CD4-positive, alpha-beta T cell (primary cell): ENCODE measurements at regions not wholly inside any gene's neighbourhood (a gene's known extent, or its start where the extent isn't known, plus 50 kb on each side); places are given as distances from the start of the nearest gene placed in this dataset.

Experiments
- ATAC-seq: fragments of 200-7000 bp; cut with Tn5 transposase; one replicate; pipeline ENCODE4 v1.10.0; 2022; ENCODE audit warnings: mild to moderate bottlenecking; ENCODE audit not compliant: poor library complexity
- CTCF ChIA-PET: fragments of 350-600 bp; sonication (Branson Sonifier 250); formaldehyde crosslinking; loops from one replicate; lab custom pipeline; 2021; ENCODE audit warnings: antibody characterized with exemption, inconsistent platforms; lab: Charles Lee
- POLR2A ChIA-PET: fragments of 350-600 bp; sonication (Branson Sonifier 250); formaldehyde crosslinking; loops from one replicate; lab custom pipeline; 2021; ENCODE audit warnings: antibody characterized with exemption, inconsistent platforms; lab: Charles Lee
- DNase-seq, 14 experiments: peaks; one replicate each; pipeline ENCODE4 v3.0.0-alpha.2; 2013 to 2020; ENCODE audit warnings: mixed read lengths in 2 of 14
- H3K27ac ChIP-seq, 2 donors: one replicate each; pipeline versions ENCODE4 v1.5.1 to v1.7.0; 2013; ENCODE audit warnings: low read length in 2 of 2, low read depth in 1 of 2, mild to moderate bottlenecking in 1 of 2
- H3K27me3 ChIP-seq, 2 experiments: 1 replicate in 1 of 2; 2 replicates in 1 of 2; pipeline versions ENCODE4 v1.6.1 to v1.7.0; 2013; ENCODE audit warnings: low read length in 2 of 2, control low read depth in 1 of 2, mild to moderate bottlenecking in 1 of 2, moderate library complexity in 1 of 2; ENCODE audit not compliant: insufficient read depth in 2 of 2, control insufficient read depth in 1 of 2
- H3K36me3 ChIP-seq: one replicate; pipeline ENCODE4 v1.6.1; 2013; ENCODE audit warnings: low read length, control low read depth; ENCODE audit not compliant: insufficient read depth
- H3K4me1 ChIP-seq: one replicate; pipeline ENCODE4 v1.6.1; 2013; ENCODE audit warnings: low read length, control low read depth; ENCODE audit not compliant: insufficient read depth
- H3K4me3 ChIP-seq: one replicate; pipeline ENCODE4 v1.5.1; 2013; ENCODE audit warnings: mild to moderate bottlenecking, low read length, moderate library complexity
- H3K9me3 ChIP-seq, 2 experiments: 1 replicate in 1 of 2; 2 replicates in 1 of 2; pipeline versions ENCODE4 v1.6.1 to v1.7.0; 2013; ENCODE audit warnings: low read length in 2 of 2, mild to moderate bottlenecking in 2 of 2, control low read depth in 1 of 2, moderate library complexity in 1 of 2; ENCODE audit not compliant: control insufficient read depth in 1 of 2, insufficient read depth in 1 of 2
- H3K27ac Mint-ChIP-seq: one replicate; pipeline ENCODE4 v1.8.0; 2020; ENCODE audit warnings: mixed read lengths
- H3K27me3 Mint-ChIP-seq: one replicate; pipeline ENCODE4 v1.8.0; 2021; ENCODE audit warnings: mixed read lengths
- H3K36me3 Mint-ChIP-seq: one replicate; pipeline ENCODE4 v1.8.0; 2021; ENCODE audit warnings: low read depth, mixed read lengths
- H3K4me1 Mint-ChIP-seq: one replicate; pipeline ENCODE4 v1.8.0; 2021; ENCODE audit warnings: low read depth, mixed read lengths
- H3K4me3 Mint-ChIP-seq: one replicate; pipeline ENCODE4 v1.8.0; 2020; ENCODE audit warnings: mild to moderate bottlenecking, mixed read lengths
- H3K9me3 Mint-ChIP-seq: one replicate; pipeline ENCODE4 v1.8.0; 2020; ENCODE audit warnings: mixed read lengths
- intact Hi-C, 2 experiments: fragments of 100-400 bp; cut with DNase I in 1 of 2; cut with micrococcal nuclease in 1 of 2; formaldehyde crosslinking; loops; one replicate each; pipeline versions ENCODE4 v1.15.1 to v1.9.0; 2023 to 2025; cut with DNase I, micrococcal nuclease
- TF ChIP-seq, protein P1 (sequence below): fragments of 200-600 bp; IDR thresholded peaks from one replicate; pipeline ENCODE4 v1.8.0; 2022; ENCODE audit warnings: antibody characterized with exemption, mild to moderate bottlenecking

DNA sequence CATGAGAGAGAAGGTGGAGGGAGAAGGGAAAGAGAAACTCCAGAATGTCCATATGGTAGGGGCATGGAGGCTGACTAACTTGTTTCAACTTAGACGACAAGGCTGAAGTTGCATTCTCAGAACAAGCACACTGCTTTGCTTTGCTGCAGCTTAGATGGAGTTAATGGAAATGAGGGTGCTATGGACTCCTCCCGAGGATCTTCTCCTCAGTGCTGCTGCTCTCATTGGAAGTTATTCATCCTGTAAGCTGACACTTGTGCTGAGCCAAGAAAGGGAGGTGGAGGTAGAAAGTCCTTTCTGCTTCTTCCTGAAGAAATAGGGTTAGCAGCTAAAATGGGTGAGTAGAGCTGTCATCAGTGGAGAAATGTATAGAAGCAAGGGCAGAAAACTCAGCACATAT is 215.3 kb downstream of the SEC16B start:
- H3K4me1 Mint-ChIP-seq = no peaks in the 10 kb centered on the region
- intact Hi-C loops = no loop called here
- H3K4me3 Mint-ChIP-seq = no peak overlapping the region

DNA sequence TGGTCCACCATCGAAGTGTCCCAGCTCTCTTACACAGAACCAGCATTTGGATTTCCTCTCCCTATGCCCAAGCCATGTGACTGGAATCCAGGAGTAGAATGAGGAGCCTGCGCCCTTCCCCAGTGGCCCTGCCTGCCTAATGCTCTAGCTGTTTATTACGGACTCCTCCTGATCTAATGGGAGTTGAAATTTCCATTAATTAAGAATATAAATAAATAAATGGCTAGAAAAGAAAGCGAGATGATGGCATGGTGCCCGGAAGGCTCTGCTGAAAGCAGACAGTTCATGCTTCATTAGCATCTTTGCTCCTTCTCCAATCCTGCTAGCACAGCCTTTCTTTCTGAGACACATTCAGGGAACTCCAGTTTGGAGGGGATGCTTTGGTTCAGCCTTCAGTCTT is 216.2 kb downstream of the SEC16B start:
- intact Hi-C loops = no loop called here
- TF ChIP-seq, protein P1, sequence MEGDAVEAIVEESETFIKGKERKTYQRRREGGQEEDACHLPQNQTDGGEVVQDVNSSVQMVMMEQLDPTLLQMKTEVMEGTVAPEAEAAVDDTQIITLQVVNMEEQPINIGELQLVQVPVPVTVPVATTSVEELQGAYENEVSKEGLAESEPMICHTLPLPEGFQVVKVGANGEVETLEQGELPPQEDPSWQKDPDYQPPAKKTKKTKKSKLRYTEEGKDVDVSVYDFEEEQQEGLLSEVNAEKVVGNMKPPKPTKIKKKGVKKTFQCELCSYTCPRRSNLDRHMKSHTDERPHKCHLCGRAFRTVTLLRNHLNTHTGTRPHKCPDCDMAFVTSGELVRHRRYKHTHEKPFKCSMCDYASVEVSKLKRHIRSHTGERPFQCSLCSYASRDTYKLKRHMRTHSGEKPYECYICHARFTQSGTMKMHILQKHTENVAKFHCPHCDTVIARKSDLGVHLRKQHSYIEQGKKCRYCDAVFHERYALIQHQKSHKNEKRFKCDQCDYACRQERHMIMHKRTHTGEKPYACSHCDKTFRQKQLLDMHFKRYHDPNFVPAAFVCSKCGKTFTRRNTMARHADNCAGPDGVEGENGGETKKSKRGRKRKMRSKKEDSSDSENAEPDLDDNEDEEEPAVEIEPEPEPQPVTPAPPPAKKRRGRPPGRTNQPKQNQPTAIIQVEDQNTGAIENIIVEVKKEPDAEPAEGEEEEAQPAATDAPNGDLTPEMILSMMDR = no peak
- H3K27me3 Mint-ChIP-seq = no peaks in the 10 kb centered on the region
- H3K27ac Mint-ChIP-seq = no peak overlapping the region
- no peak for ATAC-seq
- H3K36me3 ChIP-seq = no peaks in the 10 kb centered on the region
- H3K9me3 Mint-ChIP-seq = peaks cover 18% of the 10 kb centered on the region
- ChIA-PET POLR2A (no interaction called here), CTCF (no interaction called here)
- H3K4me3 Mint-ChIP-seq = no peak overlapping the region
- H3K27me3 ChIP-seq = no peaks in the 10 kb centered on the region
- H3K9me3 ChIP-seq = no peaks in the 10 kb centered on the region
- H3K4me1 ChIP-seq = no peaks in the 10 kb centered on the region
- H3K4me3 ChIP-seq = no peak overlapping the region
- H3K36me3 Mint-ChIP-seq = no peaks in the 10 kb centered on the region
- H3K27ac ChIP-seq = no peak overlapping the region
- no peaks in the 10 kb centered on the region for H3K4me1 Mint-ChIP-seq
- DNase-seq = no peak

More for the DNA sequence above, 215.3 kb downstream of the SEC16B start:
- no peaks in the 10 kb centered on the region for H3K36me3 ChIP-seq
- no peaks in the 10 kb centered on the region for H3K27me3 ChIP-seq
- Mint-ChIP-seq H3K9me3 (peaks cover 18% of the 10 kb centered on the region), H3K36me3 (no peaks in the 10 kb centered on the region), H3K27me3 (no peaks in the 10 kb centered on the region), H3K27ac (no peak overlapping the region)
- DNase-seq = no peak
- no peak overlapping the region for H3K4me3 ChIP-seq
- ChIA-PET POLR2A (no interaction called here), CTCF (no interaction called here)
- no peak for ATAC-seq
- TF ChIP-seq, protein P1 = no peak
- H3K9me3 ChIP-seq = peaks cover 0 to 5% of the 10 kb centered on the region in 2 experiments
- H3K27ac ChIP-seq = no peak overlapping the region
- no peaks in the 10 kb centered on the region for H3K4me1 ChIP-seq

DNA sequence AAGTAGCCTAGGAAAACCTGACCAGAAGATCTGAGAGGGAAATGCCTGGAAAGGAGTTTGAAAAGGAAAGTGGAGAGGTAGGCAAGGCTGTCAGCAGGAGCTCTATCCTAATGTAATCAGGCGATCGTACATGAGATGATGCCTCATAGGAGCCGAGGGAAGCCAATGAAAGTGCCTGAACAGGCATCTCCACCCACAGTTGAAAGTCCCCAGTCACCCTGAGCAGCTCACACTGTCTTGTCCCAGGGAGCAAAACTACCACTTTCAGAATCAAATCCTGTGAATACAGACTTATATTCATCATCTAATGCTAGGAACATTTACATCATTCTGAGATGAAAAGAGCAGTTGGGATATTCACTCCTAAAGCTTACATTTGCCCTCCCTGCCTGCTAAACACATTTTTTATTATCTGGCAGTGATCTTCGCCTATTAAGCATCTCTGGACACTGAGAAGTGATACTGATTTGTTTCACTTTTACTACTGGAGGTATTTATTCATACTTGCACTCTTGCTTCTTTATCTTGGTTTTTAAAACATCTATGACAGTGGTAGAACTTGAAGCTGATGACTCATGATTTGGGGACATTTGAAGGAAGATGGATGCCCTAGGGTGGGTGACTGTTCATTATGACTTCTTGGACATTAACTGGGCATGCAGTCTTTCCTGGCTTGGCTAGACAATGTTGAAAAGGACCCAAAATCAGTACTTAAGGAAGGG is 221.6 kb downstream of the SEC16B start:
- ATAC-seq (no peak), DNase-seq (no peak)
- POLR2A ChIA-PET = no interaction called here
- no peaks in the 10 kb centered on the region for H3K36me3 Mint-ChIP-seq
- Histone ChIP-seq H3K36me3 (no peaks in the 10 kb centered on the region), H3K4me3 (no peak overlapping the region), H3K27me3 (no peaks in the 10 kb centered on the region), H3K9me3 (peaks cover 0 to 6% of the 10 kb centered on the region in 2 experiments), H3K4me1 (no peaks in the 10 kb centered on the region), H3K27ac (no peak overlapping the region)
- intact Hi-C loops = no loop called here
- H3K27me3 Mint-ChIP-seq = no peaks in the 10 kb centered on the region
- H3K4me3 Mint-ChIP-seq = no peak overlapping the region
- H3K9me3 Mint-ChIP-seq = peaks cover 11% of the 10 kb centered on the region
- CTCF ChIA-PET = no interaction called here
- TF ChIP-seq, protein P1 = no peak
- H3K27ac Mint-ChIP-seq = no peak overlapping the region
- H3K4me1 Mint-ChIP-seq = no peaks in the 10 kb centered on the region
